Left renal pelvis (tissue), 4 donors: ENCODE measurements at regions not wholly inside any gene's neighbourhood (a gene's known extent, or its start where the extent isn't known, plus 50 kb on each side); places are given as distances from the start of the nearest gene placed in this dataset.

ENCODE experiments used
- DNase-seq, 4 donors: peaks; one replicate each; pipeline ENCODE4 v3.0.0-alpha.2; 2013; ENCODE audit warnings: low read depth in 4 of 4, low spot score in 3 of 4

GRCh38 chr15:31486506-31486905 is 159.9 kb downstream of the KLF13 start:
- no peak for DNase-seq

- DNase-seq: no peak
These were observed 160.5 kb downstream of the KLF13 start for GRCh38 chr15:31486906-31487695.

GRCh38 chr15:31487811-31488436 is 161.3 kb downstream of the KLF13 start:
- no peak for DNase-seq

GRCh38 chr15:31488437-31489204 is 162.0 kb downstream of the KLF13 start:
- DNase-seq: peak in 2 of 4 donors; percentile 54 to 67

- DNase-seq: no peak
These were observed 162.6 kb downstream of the KLF13 start for GRCh38 chr15:31489281-31489680.

GRCh38 chr15:31489801-31490646 is 163.4 kb downstream of the KLF13 start:
- no peak for DNase-seq

- DNase-seq: no peak
These were observed 168.2 kb downstream of the KLF13 start for GRCh38 chr15:31494786-31495185.

- no peak for DNase-seq
These were observed 168.6 kb downstream of the KLF13 start for GRCh38 chr15:31495281-31495680.

GRCh38 chr15:31497838-31498237 is 171.2 kb downstream of the KLF13 start:
- no peak for DNase-seq

- DNase-seq: no peak
These were observed 171.7 kb downstream of the KLF13 start for GRCh38 chr15:31498329-31498728.

GRCh38 chr15:31498756-31499155 is 172.1 kb downstream of the KLF13 start:
- no peak for DNase-seq

- DNase-seq: no peak
These were observed 172.8 kb downstream of the KLF13 start for GRCh38 chr15:31499236-31499952.

GRCh38 chr15:31499953-31500765 is 173.5 kb downstream of the KLF13 start:
- DNase-seq: no peak

GRCh38 chr15:31500766-31501449 is 174.3 kb downstream of the KLF13 start:
- DNase-seq: no peak

- DNase-seq: no peak
These were observed 175.0 kb downstream of the KLF13 start for GRCh38 chr15:31501536-31502157.

GRCh38 chr15:31502541-31503229 is 176.1 kb downstream of the KLF13 start:
- no peak for DNase-seq

GRCh38 chr15:31503256-31503655 is 176.6 kb downstream of the KLF13 start:
- no peak for DNase-seq
